Left renal pelvis (tissue), 4 donors: ENCODE measurements at regions not wholly inside any gene's neighbourhood (a gene's known extent, or its start where the extent isn't known, plus 50 kb on each side); places are given as distances from the start of the nearest gene placed in this dataset.

ENCODE experiments used
- DNase-seq, 4 donors: peaks; one replicate each; pipeline ENCODE4 v3.0.0-alpha.2; 2013; ENCODE audit warnings: low read depth in 4 of 4, low spot score in 3 of 4

GRCh38 chr2:62596061-62596921 is 90.3 kb upstream of the TMEM17 start:
- no peak for DNase-seq

GRCh38 chr2:62595474-62595873 is 89.5 kb upstream of the TMEM17 start:
- no peak for DNase-seq

- no peak for DNase-seq
Measured at GRCh38 chr2:62593825-62594224, 87.8 kb upstream of the TMEM17 start.

- DNase-seq, result no peak
Measured at GRCh38 chr2:62591491-62591890, 85.5 kb upstream of the TMEM17 start.

- DNase-seq, result no peak
Measured at GRCh38 chr2:62589691-62590356, 83.8 kb upstream of the TMEM17 start.

- no peak for DNase-seq
Measured at GRCh38 chr2:62587592-62587991, 81.6 kb upstream of the TMEM17 start.

GRCh38 chr2:62586981-62587380 is 81.0 kb upstream of the TMEM17 start:
- no peak for DNase-seq

GRCh38 chr2:62578803-62579640 is 73.0 kb upstream of the TMEM17 start:
- DNase-seq, result no peak

- no peak for DNase-seq
Measured at GRCh38 chr2:62577994-62578781, 72.2 kb upstream of the TMEM17 start.

- no peak for DNase-seq
Measured at GRCh38 chr2:62576276-62576939, 70.4 kb upstream of the TMEM17 start.

GRCh38 chr2:62573936-62574335 is 67.9 kb upstream of the TMEM17 start:
- no peak for DNase-seq

GRCh38 chr2:62573137-62573731 is 67.2 kb upstream of the TMEM17 start:
- no peak for DNase-seq

- DNase-seq, result no peak
Measured at GRCh38 chr2:62570861-62571698, 65.1 kb upstream of the TMEM17 start.

GRCh38 chr2:62569907-62570841 is 64.2 kb upstream of the TMEM17 start:
- DNase-seq, result peak in 3 of 4 donors; percentile 27 to 51 (median 38)

GRCh38 chr2:62568983-62569837 is 63.2 kb upstream of the TMEM17 start:
- no peak for DNase-seq

GRCh38 chr2:62568074-62568473 is 62.1 kb upstream of the TMEM17 start:
- no peak for DNase-seq

- DNase-seq, result no peak
Measured at GRCh38 chr2:62567669-62568068, 61.7 kb upstream of the TMEM17 start.
